Astrocyte of the cerebellum (primary cell): ENCODE measurements at regions not wholly inside any gene's neighbourhood (a gene's known extent, or its start where the extent isn't known, plus 50 kb on each side); places are given as distances from the start of the nearest gene placed in this dataset.

Source experiments
- DNase-seq: peaks from one replicate; pipeline ENCODE4 v3.0.0-alpha.2; 2011; ENCODE audit warnings: low read depth
- H3K4me3 ChIP-seq: 2 replicates; pipeline ENCODE4 v1.5.1; 2011; ENCODE audit warnings: mild to moderate bottlenecking, low read depth, low read length, moderate library complexity
- in situ Hi-C: cut with HindIII; loops from 2 replicates; pipeline ENCODE4 v1.10.0; 2017; ENCODE audit warnings: low sequenced_read_pairs
- TF ChIP-seq, protein P1 (sequence below): IDR thresholded peaks from 2 replicates; pipeline ENCODE4 v1.5.1; 2012; ENCODE audit warnings: low read length, low read depth, moderate library complexity, mild to moderate bottlenecking; ENCODE audit errors: missing control alignments

DNA sequence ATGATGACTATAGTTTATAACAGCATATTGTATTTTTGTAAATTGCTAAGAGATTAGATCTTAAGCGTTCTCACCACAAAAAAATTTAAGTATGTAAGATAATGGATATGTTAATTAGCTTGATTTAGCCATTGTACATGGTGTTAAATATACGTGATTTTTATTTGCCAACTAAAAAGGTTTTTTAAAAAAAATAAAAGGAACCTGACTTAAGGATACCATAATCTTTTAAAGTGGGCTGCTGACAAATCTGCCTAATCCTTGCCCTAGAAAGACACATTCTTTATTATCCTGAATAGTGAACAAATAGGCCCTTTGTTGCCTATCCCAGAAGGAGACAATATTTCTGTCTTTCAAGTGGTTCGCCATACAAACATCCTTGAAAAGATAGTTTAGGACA is 94.6 kb upstream of the FAM47C start:
- no peak overlapping the region for H3K4me3 ChIP-seq
- in situ Hi-C loops: no loop called here
- TF ChIP-seq, protein P1, sequence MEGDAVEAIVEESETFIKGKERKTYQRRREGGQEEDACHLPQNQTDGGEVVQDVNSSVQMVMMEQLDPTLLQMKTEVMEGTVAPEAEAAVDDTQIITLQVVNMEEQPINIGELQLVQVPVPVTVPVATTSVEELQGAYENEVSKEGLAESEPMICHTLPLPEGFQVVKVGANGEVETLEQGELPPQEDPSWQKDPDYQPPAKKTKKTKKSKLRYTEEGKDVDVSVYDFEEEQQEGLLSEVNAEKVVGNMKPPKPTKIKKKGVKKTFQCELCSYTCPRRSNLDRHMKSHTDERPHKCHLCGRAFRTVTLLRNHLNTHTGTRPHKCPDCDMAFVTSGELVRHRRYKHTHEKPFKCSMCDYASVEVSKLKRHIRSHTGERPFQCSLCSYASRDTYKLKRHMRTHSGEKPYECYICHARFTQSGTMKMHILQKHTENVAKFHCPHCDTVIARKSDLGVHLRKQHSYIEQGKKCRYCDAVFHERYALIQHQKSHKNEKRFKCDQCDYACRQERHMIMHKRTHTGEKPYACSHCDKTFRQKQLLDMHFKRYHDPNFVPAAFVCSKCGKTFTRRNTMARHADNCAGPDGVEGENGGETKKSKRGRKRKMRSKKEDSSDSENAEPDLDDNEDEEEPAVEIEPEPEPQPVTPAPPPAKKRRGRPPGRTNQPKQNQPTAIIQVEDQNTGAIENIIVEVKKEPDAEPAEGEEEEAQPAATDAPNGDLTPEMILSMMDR: no peak
- DNase-seq: no peak

DNA sequence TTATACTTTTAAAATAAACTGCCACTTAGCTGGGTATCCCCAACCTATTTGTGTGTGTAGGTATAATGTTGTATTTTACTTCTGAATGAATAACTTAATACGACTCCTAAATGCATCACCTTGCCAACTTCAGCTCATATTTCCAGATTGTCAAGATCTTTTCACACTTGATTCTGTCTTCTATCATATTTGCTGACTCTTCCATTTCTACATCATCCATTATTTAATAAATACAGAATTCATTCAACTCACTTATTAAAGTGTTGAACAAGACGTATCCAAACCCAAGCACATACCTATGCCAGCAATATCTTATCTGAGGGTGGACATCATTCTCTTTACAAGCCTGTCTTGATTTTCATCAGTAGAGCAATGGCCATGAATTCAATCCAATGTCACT is 91.2 kb upstream of the FAM47C start:
- DNase-seq: no peak
- TF ChIP-seq, protein P1: no peak
- in situ Hi-C loops: no loop called here

DNA sequence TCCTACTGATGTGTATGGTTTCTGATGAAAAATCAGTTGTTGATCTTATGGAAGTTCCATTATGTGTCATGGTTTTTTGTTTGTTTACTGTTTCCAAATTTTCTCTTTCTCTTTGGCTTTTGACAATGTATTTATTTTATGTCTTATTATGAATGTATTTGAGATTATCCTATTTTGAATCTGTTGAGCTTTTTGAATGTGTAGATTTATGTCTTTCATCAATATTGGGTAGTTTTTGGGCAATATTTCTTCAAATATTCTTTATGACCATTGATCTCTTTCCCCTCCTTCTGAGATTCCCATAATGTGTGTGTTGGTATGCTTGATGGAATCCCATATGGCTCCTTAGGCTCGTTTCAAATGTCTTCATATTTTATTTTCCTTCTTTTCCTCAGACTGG is 80.5 kb upstream of the FAM47C start:
- no peak overlapping the region for H3K4me3 ChIP-seq
- TF ChIP-seq, protein P1: no peak
- DNase-seq: no peak
- in situ Hi-C loops: no loop called here

More for the DNA sequence above, 91.2 kb upstream of the FAM47C start:
- H3K4me3 ChIP-seq: no peak overlapping the region

DNA sequence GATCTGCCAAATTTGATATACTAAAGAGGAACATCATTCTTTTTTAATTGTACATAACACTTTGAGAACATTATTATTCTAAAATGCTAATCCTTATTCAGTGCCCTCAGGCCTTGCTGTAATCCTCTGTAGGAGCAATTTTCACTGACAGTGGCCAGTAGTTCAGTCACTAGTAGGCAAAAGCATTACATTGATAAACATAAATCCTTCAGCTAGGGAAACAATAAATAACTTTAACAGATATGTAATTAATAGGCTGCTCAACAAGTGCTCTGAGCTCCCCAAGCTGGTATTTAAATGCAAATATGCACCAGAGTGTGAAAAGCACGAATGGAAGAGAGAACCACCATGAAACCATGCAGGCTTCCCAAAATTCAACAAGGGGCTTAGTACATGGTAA is 77.7 kb upstream of the FAM47C start:
- no peak overlapping the region for H3K4me3 ChIP-seq
- in situ Hi-C loops: no loop called here
- no peak for DNase-seq
- TF ChIP-seq, protein P1: no peak

DNA sequence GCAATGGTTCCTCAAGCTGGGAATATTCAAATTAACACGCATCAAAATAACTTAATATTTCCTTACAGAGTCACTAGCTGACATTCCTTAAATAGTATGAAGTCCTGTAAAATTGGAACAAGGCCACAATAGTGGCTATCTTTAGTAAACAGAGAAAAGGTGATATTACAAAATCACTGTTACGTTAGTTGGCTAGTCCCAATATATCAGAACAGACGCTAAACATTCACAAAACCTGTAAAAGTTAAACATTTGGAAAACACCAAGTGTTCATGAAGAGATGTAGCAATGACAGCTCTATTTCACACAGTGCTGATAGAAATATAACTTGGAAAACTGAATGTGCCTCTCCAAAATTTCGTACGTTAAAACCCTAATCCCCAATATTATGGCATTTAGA is 61.0 kb upstream of the FAM47C start:
- H3K4me3 ChIP-seq: no peak overlapping the region
- no peak for DNase-seq
- in situ Hi-C loops: no loop called here
- TF ChIP-seq, protein P1: no peak

DNA sequence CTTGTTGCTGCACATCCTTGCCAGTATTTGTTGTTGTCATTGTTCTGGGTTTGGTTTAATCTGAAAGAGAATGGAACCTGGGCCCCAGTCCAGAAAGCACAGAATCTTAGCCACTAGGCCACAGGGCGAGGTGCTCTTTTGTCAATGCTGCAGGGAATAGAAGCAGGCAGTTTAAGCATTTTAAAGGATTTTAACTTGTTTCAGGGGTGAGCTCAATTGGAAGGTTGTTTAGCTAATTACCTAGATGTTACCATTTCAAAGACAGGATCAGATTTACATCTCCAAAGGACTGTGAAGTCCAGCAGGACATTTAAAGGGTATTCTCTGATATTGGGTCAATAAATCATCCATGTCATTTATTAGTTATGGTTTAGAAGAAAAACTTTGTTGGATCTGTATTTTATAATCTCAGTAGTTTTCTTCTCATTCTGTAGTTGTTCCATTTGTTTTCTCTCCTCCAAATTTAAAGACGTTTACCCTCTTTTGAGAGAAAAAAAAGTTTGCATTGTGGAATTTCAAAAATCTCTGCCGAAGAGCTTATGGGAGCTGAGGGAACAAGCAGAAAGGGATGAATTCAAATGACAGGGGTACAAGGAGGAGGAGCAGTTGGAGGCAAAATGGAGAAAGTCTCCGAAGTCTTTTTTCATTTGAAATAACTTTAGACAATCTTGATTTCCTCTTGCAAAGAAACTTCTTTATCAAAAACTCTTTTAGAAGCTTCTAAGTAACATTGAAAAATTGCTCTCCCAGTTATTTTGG is 57.5 kb upstream of the FAM47C start:
- in situ Hi-C loops: no loop called here
- no peak for DNase-seq
- no peak overlapping the region for H3K4me3 ChIP-seq

More for the DNA sequence above, 57.5 kb upstream of the FAM47C start:
- TF ChIP-seq, protein P1: no peak
